GM23338 (cell line): ENCODE measurements at regions not wholly inside any gene's neighbourhood (a gene's known extent, or its start where the extent isn't known, plus 50 kb on each side); places are given as distances from the start of the nearest gene placed in this dataset.

Experiments used
- ATAC-seq: fragments of 200-7000 bp; cut with Tn5 transposase; 3 replicates; pipeline ENCODE4 v1.9.1; 2020
- DNase-seq: peaks from one replicate; pipeline ENCODE4 v3.0.0-alpha.2; 2015; ENCODE audit warnings: low spot score
- H2AFZ ChIP-seq: fragments of 200-600 bp; sonication (generic); 2 replicates; pipeline ENCODE4 v1.8.0; 2016; ENCODE audit warnings: antibody characterized with exemption, mild to moderate bottlenecking, moderate library complexity
- H3F3A ChIP-seq: fragments of 200-600 bp; sonication (generic); replicated peaks from 2 replicates; pipeline ENCODE4 v1.8.0; 2017; ENCODE audit warnings: antibody characterized with exemption, mixed run types, low read depth
- H3K27ac ChIP-seq: fragments of 200-600 bp; sonication (generic); 2 replicates; pipeline ENCODE4 v1.6.1; 2016; ENCODE audit warnings: low read depth
- H3K27me3 ChIP-seq: fragments of 200-600 bp; sonication (generic); 2 replicates; pipeline ENCODE4 v1.8.0; 2016; ENCODE audit warnings: mild to moderate bottlenecking, mixed run types, moderate library complexity; ENCODE audit not compliant: insufficient read depth
- H3K36me3 ChIP-seq: fragments of 200-600 bp; sonication (generic); 2 replicates; pipeline ENCODE4 v1.8.0; 2016; ENCODE audit warnings: mild to moderate bottlenecking; ENCODE audit not compliant: insufficient read depth
- H3K4me1 ChIP-seq: fragments of 200-600 bp; sonication (generic); 2 replicates; pipeline ENCODE4 v1.8.0; 2016; ENCODE audit warnings: mild to moderate bottlenecking, moderate library complexity; ENCODE audit not compliant: insufficient read depth
- H3K4me2 ChIP-seq: fragments of 200-600 bp; sonication (generic); 2 replicates; pipeline ENCODE4 v1.7.1; 2017; ENCODE audit warnings: mixed run types
- H3K4me3 ChIP-seq: fragments of 200-600 bp; sonication (generic); 2 replicates; pipeline ENCODE4 v1.6.1; 2016; ENCODE audit warnings: mixed run types
- H3K79me2 ChIP-seq: fragments of 200-600 bp; sonication (generic); replicated peaks from 2 replicates; pipeline ENCODE4 v1.8.0; 2017; ENCODE audit warnings: mild to moderate bottlenecking; ENCODE audit not compliant: insufficient read depth
- H3K9me2 ChIP-seq: fragments of 200-600 bp; sonication (generic); 2 replicates; pipeline ENCODE4 v1.8.0; 2017; ENCODE audit not compliant: insufficient read depth
- H4K20me1 ChIP-seq: fragments of 200-600 bp; sonication (generic); replicated peaks from 2 replicates; pipeline ENCODE4 v1.8.0; 2017; ENCODE audit warnings: mild to moderate bottlenecking; ENCODE audit not compliant: insufficient read depth
- H3K27ac Mint-ChIP-seq: 2 replicates; pipeline ENCODE4 v1.8.0; 2020; ENCODE audit warnings: inconsistent platforms, mild to moderate bottlenecking, moderate library complexity, mixed read lengths
- H3K27me3 Mint-ChIP-seq: 3 replicates; pipeline ENCODE4 v1.8.0; 2022; ENCODE audit warnings: low read depth, mild to moderate bottlenecking, moderate library complexity, mixed read lengths, inconsistent platforms; ENCODE audit not compliant: insufficient read depth, poor library complexity
- H3K36me3 Mint-ChIP-seq: 3 replicates; pipeline ENCODE4 v1.8.0; 2021; ENCODE audit warnings: low read depth, mild to moderate bottlenecking, inconsistent platforms, moderate library complexity, mixed read lengths
- H3K4me1 Mint-ChIP-seq: 3 replicates; pipeline ENCODE4 v1.8.0; 2020; ENCODE audit warnings: mild to moderate bottlenecking, inconsistent platforms, mixed read lengths
- H3K4me3 Mint-ChIP-seq: 3 replicates; pipeline ENCODE4 v1.8.0; 2021; ENCODE audit warnings: moderate library complexity, mild to moderate bottlenecking, inconsistent platforms, mixed read lengths
- H3K9me3 Mint-ChIP-seq: 3 replicates; pipeline ENCODE4 v1.8.0; 2020; ENCODE audit warnings: moderate library complexity, mild to moderate bottlenecking, inconsistent platforms, mixed read lengths
- EZH2 ChIP-seq: fragments of 200-600 bp; sonication (generic); IDR thresholded peaks from one replicate; pipeline ENCODE4 v1.8.0; 2017; ENCODE audit warnings: antibody characterized with exemption, mild to moderate bottlenecking, low read depth; ENCODE audit not compliant: unreplicated experiment
- EZH2phosphoT487 ChIP-seq: fragments of 200-600 bp; sonication (generic); IDR thresholded peaks from one replicate; pipeline ENCODE4 v1.8.1; 2018; ENCODE audit warnings: antibody characterized with exemption; ENCODE audit not compliant: unreplicated experiment
- NANOG ChIP-seq: IDR thresholded peaks from 2 replicates; pipeline ENCODE4 v1.6.1; 2016; ENCODE audit warnings: antibody characterized with exemption, borderline replicate concordance
- STAT1 ChIP-seq: IDR thresholded peaks from one replicate; pipeline ENCODE4 v1.6.1; 2016; ENCODE audit warnings: antibody characterized with exemption; ENCODE audit not compliant: unreplicated experiment
- ZNF114 ChIP-seq: fragments of 250-450 bp; sonication (Bioruptor Pico); IDR thresholded peaks from 2 replicates; pipeline ENCODE4 v1.5.0; 2020; ENCODE audit warnings: mild to moderate bottlenecking, moderate library complexity
- ZNF331 ChIP-seq: fragments of 250-450 bp; sonication (Bioruptor Pico); IDR thresholded peaks from 2 replicates; pipeline ENCODE4 v1.5.0; 2020; ENCODE audit warnings: low read depth, mild to moderate bottlenecking, moderate library complexity
- TF ChIP-seq, protein P1 (sequence below): fragments of 250-450 bp; sonication (Bioruptor Pico); IDR thresholded peaks from 2 replicates; pipeline ENCODE4 v1.5.0; 2020; ENCODE audit warnings: mild to moderate bottlenecking, moderate library complexity
- TF ChIP-seq, protein P2 (sequence below): IDR thresholded peaks from one replicate; pipeline ENCODE4 v1.6.1; 2018; ENCODE audit warnings: antibody characterized with exemption; ENCODE audit not compliant: unreplicated experiment
- TF ChIP-seq, protein P3 (sequence below): IDR thresholded peaks from 2 replicates; pipeline ENCODE4 v1.6.1; 2016; ENCODE audit warnings: antibody characterized with exemption
- TF ChIP-seq, protein P4 (sequence below), 2 experiments: fragments of 200-600 bp in 1 of 2; sonication (generic) in 1 of 2; conservative IDR thresholded peaks; 2 replicates each; pipeline versions ENCODE4 v1.5.1 to v1.6.1; 2016 to 2017; ENCODE audit warnings: antibody characterized with exemption in 2 of 2, low read depth in 2 of 2, mild to moderate bottlenecking in 2 of 2, moderate library complexity in 1 of 2

DNA sequence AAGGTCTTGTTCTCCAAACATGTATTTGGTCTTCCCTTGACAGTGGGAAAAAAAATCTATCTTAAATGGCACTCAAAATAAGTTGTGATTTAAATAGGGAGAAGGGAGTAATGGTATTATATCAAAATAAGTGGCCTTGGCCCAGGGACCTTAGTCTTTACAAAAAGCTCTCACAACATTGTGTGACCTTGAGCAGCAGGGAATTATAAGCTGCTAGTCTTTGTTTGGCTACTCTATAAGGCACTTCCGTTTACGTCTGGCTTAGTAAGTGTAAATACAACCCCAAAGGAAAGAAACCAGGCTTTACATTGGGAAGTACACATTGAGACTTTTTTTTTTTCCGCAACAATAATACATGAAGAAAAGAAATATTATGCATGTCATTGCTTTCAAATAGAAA, 734.0 kb upstream of the LINC00305 start:
- DNase-seq (no peak), ATAC-seq (no peak)
- no peaks in the 10 kb centered on the region for H3K27me3 ChIP-seq
- no peaks in the 10 kb centered on the region for H3K36me3 Mint-ChIP-seq
- H2AFZ ChIP-seq, result no peak overlapping the region
- no peak overlapping the region for H3K27ac ChIP-seq
- H3K4me1 Mint-ChIP-seq, result no peaks in the 10 kb centered on the region
- H3K4me2 ChIP-seq, result no peak overlapping the region
- H3K4me3 Mint-ChIP-seq, result no peak overlapping the region
- TF ChIP-seq, protein P1, sequence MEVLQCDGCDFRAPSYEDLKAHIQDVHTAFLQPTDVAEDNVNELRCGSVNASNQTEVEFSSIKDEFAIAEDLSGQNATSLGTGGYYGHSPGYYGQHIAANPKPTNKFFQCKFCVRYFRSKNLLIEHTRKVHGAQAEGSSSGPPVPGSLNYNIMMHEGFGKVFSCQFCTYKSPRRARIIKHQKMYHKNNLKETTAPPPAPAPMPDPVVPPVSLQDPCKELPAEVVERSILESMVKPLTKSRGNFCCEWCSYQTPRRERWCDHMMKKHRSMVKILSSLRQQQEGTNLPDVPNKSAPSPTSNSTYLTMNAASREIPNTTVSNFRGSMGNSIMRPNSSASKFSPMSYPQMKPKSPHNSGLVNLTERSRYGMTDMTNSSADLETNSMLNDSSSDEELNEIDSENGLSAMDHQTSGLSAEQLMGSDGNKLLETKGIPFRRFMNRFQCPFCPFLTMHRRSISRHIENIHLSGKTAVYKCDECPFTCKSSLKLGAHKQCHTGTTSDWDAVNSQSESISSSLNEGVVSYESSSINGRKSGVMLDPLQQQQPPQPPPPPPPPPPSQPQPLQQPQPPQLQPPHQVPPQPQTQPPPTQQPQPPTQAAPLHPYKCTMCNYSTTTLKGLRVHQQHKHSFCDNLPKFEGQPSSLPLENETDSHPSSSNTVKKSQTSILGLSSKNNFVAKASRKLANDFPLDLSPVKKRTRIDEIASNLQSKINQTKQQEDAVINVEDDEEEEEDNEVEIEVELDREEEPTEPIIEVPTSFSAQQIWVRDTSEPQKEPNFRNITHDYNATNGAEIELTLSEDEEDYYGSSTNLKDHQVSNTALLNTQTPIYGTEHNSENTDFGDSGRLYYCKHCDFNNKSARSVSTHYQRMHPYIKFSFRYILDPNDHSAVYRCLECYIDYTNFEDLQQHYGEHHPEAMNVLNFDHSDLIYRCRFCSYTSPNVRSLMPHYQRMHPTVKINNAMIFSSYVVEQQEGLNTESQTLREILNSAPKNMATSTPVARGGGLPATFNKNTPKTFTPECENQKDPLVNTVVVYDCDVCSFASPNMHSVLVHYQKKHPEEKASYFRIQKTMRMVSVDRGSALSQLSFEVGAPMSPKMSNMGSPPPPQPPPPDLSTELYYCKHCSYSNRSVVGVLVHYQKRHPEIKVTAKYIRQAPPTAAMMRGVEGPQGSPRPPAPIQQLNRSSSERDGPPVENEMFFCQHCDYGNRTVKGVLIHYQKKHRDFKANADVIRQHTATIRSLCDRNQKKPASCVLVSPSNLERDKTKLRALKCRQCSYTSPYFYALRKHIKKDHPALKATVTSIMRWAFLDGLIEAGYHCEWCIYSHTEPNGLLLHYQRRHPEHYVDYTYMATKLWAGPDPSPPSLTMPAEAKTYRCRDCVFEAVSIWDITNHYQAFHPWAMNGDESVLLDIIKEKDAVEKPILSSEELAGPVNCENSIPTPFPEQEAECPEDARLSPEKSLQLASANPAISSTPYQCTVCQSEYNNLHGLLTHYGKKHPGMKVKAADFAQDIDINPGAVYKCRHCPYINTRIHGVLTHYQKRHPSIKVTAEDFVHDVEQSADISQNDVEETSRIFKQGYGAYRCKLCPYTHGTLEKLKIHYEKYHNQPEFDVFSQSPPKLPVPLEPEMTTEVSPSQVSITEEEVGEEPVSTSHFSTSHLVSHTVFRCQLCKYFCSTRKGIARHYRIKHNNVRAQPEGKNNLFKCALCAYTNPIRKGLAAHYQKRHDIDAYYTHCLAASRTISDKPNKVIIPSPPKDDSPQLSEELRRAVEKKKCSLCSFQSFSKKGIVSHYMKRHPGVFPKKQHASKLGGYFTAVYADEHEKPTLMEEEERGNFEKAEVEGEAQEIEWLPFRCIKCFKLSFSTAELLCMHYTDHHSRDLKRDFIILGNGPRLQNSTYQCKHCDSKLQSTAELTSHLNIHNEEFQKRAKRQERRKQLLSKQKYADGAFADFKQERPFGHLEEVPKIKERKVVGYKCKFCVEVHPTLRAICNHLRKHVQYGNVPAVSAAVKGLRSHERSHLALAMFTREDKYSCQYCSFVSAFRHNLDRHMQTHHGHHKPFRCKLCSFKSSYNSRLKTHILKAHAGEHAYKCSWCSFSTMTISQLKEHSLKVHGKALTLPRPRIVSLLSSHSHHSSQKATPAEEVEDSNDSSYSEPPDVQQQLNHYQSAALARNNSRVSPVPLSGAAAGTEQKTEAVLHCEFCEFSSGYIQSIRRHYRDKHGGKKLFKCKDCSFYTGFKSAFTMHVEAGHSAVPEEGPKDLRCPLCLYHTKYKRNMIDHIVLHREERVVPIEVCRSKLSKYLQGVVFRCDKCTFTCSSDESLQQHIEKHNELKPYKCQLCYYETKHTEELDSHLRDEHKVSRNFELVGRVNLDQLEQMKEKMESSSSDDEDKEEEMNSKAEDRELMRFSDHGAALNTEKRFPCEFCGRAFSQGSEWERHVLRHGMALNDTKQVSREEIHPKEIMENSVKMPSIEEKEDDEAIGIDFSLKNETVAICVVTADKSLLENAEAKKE (CRISPR knock-in tag), result no peak
- TF ChIP-seq, protein P2, sequence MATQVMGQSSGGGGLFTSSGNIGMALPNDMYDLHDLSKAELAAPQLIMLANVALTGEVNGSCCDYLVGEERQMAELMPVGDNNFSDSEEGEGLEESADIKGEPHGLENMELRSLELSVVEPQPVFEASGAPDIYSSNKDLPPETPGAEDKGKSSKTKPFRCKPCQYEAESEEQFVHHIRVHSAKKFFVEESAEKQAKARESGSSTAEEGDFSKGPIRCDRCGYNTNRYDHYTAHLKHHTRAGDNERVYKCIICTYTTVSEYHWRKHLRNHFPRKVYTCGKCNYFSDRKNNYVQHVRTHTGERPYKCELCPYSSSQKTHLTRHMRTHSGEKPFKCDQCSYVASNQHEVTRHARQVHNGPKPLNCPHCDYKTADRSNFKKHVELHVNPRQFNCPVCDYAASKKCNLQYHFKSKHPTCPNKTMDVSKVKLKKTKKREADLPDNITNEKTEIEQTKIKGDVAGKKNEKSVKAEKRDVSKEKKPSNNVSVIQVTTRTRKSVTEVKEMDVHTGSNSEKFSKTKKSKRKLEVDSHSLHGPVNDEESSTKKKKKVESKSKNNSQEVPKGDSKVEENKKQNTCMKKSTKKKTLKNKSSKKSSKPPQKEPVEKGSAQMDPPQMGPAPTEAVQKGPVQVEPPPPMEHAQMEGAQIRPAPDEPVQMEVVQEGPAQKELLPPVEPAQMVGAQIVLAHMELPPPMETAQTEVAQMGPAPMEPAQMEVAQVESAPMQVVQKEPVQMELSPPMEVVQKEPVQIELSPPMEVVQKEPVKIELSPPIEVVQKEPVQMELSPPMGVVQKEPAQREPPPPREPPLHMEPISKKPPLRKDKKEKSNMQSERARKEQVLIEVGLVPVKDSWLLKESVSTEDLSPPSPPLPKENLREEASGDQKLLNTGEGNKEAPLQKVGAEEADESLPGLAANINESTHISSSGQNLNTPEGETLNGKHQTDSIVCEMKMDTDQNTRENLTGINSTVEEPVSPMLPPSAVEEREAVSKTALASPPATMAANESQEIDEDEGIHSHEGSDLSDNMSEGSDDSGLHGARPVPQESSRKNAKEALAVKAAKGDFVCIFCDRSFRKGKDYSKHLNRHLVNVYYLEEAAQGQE, result no peak
- TF ChIP-seq, protein P3, sequence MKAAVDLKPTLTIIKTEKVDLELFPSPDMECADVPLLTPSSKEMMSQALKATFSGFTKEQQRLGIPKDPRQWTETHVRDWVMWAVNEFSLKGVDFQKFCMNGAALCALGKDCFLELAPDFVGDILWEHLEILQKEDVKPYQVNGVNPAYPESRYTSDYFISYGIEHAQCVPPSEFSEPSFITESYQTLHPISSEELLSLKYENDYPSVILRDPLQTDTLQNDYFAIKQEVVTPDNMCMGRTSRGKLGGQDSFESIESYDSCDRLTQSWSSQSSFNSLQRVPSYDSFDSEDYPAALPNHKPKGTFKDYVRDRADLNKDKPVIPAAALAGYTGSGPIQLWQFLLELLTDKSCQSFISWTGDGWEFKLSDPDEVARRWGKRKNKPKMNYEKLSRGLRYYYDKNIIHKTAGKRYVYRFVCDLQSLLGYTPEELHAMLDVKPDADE, result no peak
- TF ChIP-seq EZH2phosphoT487 (no peak), ZNF331 (no peak), NANOG (no peak), ZNF114 (CRISPR knock-in tag) (no peak), STAT1 (no peak), EZH2 (no peak)
- TF ChIP-seq, protein P4, sequence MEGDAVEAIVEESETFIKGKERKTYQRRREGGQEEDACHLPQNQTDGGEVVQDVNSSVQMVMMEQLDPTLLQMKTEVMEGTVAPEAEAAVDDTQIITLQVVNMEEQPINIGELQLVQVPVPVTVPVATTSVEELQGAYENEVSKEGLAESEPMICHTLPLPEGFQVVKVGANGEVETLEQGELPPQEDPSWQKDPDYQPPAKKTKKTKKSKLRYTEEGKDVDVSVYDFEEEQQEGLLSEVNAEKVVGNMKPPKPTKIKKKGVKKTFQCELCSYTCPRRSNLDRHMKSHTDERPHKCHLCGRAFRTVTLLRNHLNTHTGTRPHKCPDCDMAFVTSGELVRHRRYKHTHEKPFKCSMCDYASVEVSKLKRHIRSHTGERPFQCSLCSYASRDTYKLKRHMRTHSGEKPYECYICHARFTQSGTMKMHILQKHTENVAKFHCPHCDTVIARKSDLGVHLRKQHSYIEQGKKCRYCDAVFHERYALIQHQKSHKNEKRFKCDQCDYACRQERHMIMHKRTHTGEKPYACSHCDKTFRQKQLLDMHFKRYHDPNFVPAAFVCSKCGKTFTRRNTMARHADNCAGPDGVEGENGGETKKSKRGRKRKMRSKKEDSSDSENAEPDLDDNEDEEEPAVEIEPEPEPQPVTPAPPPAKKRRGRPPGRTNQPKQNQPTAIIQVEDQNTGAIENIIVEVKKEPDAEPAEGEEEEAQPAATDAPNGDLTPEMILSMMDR (conservative IDR thresholded peaks at IDR 0.05; ENCODE audit: low read depth in 2 of 2), result no peak
- no peaks in the 10 kb centered on the region for H3K4me1 ChIP-seq
- H3K9me2 ChIP-seq, result no peaks in the 10 kb centered on the region
- H3K27ac Mint-ChIP-seq, result no peak overlapping the region
- no peaks in the 10 kb centered on the region for H3K79me2 ChIP-seq
- H3K36me3 ChIP-seq, result no peaks in the 10 kb centered on the region
- H3K4me3 ChIP-seq, result no peak overlapping the region
- no peaks in the 10 kb centered on the region for H3F3A ChIP-seq
- H3K9me3 Mint-ChIP-seq, result no peaks in the 10 kb centered on the region
- no peaks in the 10 kb centered on the region for H3K27me3 Mint-ChIP-seq
- no peaks in the 10 kb centered on the region for H4K20me1 ChIP-seq
